ENCODE measurements at regions not wholly inside any gene's neighbourhood (a gene's known extent, or its start where the extent isn't known, plus 50 kb on each side); places are given as distances from the start of the nearest gene placed in this dataset.
"Not testable (repeated sequence)": the region's sequence is repeated elsewhere in the genome, so short reads cannot be mapped to it uniquely, and the experiment has no call there.

DNA sequence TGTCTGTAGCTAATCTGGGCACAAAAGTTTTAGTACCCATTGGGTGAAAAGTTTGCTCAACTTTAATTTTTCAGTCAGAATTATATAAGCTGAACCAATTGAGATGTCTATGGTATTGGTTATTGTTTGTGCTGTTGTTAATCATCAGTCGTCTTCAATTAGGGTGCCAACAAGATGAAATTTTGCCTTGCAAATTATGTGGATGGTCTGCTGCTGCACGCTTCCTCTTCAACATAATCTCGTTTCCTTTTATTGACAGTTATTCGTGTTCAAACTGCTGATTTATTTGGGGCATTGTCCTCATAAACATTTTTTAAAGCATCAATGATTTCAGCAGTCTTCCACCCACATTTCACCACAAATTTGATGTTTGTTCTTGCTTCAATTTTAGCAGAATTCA lies 194.0 kb downstream of the HTR1A start:
- intact Hi-C loops (cut with micrococcal nuclease): no loop called here
- H3K4me1 Mint-ChIP-seq (ENCODE audit: insufficient read depth, unreplicated experiment): no peaks in the 10 kb centered on the region

DNA sequence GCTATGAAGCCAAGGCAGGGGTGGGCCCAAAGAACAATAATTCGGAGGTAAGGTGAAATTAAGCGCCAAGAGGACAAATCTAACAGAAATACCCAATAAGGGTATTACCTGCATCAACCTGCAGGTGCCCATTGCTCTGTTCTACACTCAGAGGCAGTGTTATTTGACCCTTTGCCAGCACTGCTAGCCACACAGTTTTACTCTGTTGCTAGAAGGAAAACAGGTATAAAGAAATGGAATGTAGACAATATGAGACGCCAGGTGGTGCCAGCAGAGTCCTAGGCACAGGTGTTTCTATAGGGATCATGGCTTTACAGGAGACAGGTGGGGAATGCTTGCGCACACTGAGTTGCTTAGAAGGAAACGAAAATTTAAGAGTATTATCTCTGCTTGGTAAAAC lies 201.3 kb downstream of the HTR1A start:
- intact Hi-C loops (cut with micrococcal nuclease): no loop called here
- CTCF ChIA-PET: no interaction called here
- Mint-ChIP-seq H3K4me1 (ENCODE audit: insufficient read depth, unreplicated experiment) (no peaks in the 10 kb centered on the region), H3K27me3 (ENCODE audit: insufficient read depth, unreplicated experiment) (no peaks in the 10 kb centered on the region), H3K36me3 (ENCODE audit: insufficient read depth, unreplicated experiment) (no peaks in the 10 kb centered on the region), H3K4me3 (ENCODE audit: unreplicated experiment) (no peak overlapping the region), H3K27ac (ENCODE audit: low read depth, unreplicated experiment) (no peak overlapping the region), H3K9me3 (ENCODE audit: unreplicated experiment) (no peaks in the 10 kb centered on the region)
- no TSS peak for BruUV-seq (replicated peaks)
- no peak for DNase-seq (ENCODE audit: unreplicated experiment)
- POLR2A ChIA-PET: no interaction called here
- TF ChIP-seq, protein P1, sequence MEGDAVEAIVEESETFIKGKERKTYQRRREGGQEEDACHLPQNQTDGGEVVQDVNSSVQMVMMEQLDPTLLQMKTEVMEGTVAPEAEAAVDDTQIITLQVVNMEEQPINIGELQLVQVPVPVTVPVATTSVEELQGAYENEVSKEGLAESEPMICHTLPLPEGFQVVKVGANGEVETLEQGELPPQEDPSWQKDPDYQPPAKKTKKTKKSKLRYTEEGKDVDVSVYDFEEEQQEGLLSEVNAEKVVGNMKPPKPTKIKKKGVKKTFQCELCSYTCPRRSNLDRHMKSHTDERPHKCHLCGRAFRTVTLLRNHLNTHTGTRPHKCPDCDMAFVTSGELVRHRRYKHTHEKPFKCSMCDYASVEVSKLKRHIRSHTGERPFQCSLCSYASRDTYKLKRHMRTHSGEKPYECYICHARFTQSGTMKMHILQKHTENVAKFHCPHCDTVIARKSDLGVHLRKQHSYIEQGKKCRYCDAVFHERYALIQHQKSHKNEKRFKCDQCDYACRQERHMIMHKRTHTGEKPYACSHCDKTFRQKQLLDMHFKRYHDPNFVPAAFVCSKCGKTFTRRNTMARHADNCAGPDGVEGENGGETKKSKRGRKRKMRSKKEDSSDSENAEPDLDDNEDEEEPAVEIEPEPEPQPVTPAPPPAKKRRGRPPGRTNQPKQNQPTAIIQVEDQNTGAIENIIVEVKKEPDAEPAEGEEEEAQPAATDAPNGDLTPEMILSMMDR (IDR thresholded peaks at IDR 0.05; ENCODE audit: unreplicated experiment): no peak

More for the DNA sequence above, 194.0 kb downstream of the HTR1A start:
- Mint-ChIP-seq H3K27ac (ENCODE audit: low read depth, unreplicated experiment) (peak overlapping the region; percentile 32), H3K4me3 (ENCODE audit: unreplicated experiment) (no peak overlapping the region), H3K9me3 (ENCODE audit: unreplicated experiment) (no peaks in the 10 kb centered on the region), H3K36me3 (ENCODE audit: insufficient read depth, unreplicated experiment) (no peaks in the 10 kb centered on the region), H3K27me3 (ENCODE audit: insufficient read depth, unreplicated experiment) (no peaks in the 10 kb centered on the region)
- BruUV-seq (replicated peaks): no TSS peak
- TF ChIP-seq, protein P1 (IDR thresholded peaks at IDR 0.05; ENCODE audit: unreplicated experiment): no peak
- no peak for DNase-seq (ENCODE audit: unreplicated experiment)
- CTCF ChIA-PET: interaction anchor here (0.6 to 0.8 kb wide), 2 partner anchors 340 to 548 kb away, joined by 3 to 6 read pairs; no protein-coding TSS in a partner anchor
- POLR2A ChIA-PET: no interaction called here

GRCh38 chr5:63743096-63743798 lies 219.0 kb downstream of the HTR1A start:
- ChIA-PET CTCF (no interaction called here), POLR2A (no interaction called here)
- intact Hi-C loops (cut with micrococcal nuclease): no loop called here
- H3K4me3 Mint-ChIP-seq (ENCODE audit: unreplicated experiment): no peak overlapping the region
- DNase-seq (ENCODE audit: unreplicated experiment): no peak
- TF ChIP-seq, protein P1 (IDR thresholded peaks at IDR 0.05; ENCODE audit: unreplicated experiment): no peak
- no peaks in the 10 kb centered on the region for H3K4me1 Mint-ChIP-seq (ENCODE audit: insufficient read depth, unreplicated experiment)
- peaks cover 18% of the 10 kb centered on the region for H3K9me3 Mint-ChIP-seq (ENCODE audit: unreplicated experiment)
- no peak overlapping the region for H3K27ac Mint-ChIP-seq (ENCODE audit: low read depth, unreplicated experiment)
- no TSS peak for BruUV-seq (replicated peaks)
- H3K27me3 Mint-ChIP-seq (ENCODE audit: insufficient read depth, unreplicated experiment): no peaks in the 10 kb centered on the region
- no peaks in the 10 kb centered on the region for H3K36me3 Mint-ChIP-seq (ENCODE audit: insufficient read depth, unreplicated experiment)

- POLR2A ChIA-PET; H3K36me3 Mint-ChIP-seq (ENCODE audit: insufficient read depth, unreplicated experiment); BruUV-seq (replicated peaks); intact Hi-C loops (cut with micrococcal nuclease); CTCF ChIA-PET; H3K9me3 Mint-ChIP-seq (ENCODE audit: unreplicated experiment); DNase-seq (ENCODE audit: unreplicated experiment); H3K4me3 Mint-ChIP-seq (ENCODE audit: unreplicated experiment); H3K27me3 Mint-ChIP-seq (ENCODE audit: insufficient read depth, unreplicated experiment); H3K27ac Mint-ChIP-seq (ENCODE audit: low read depth, unreplicated experiment); H3K4me1 Mint-ChIP-seq (ENCODE audit: insufficient read depth, unreplicated experiment): not testable (repeated sequence)
Observed at GRCh38 chr5:63732880-63733279, 229.4 kb downstream of the HTR1A start.

- Mint-ChIP-seq H3K36me3 (ENCODE audit: insufficient read depth, unreplicated experiment) (no peaks in the 10 kb centered on the region), H3K4me1 (ENCODE audit: insufficient read depth, unreplicated experiment) (no peaks in the 10 kb centered on the region), H3K9me3 (ENCODE audit: unreplicated experiment) (no peaks in the 10 kb centered on the region), H3K27me3 (ENCODE audit: insufficient read depth, unreplicated experiment) (no peaks in the 10 kb centered on the region), H3K4me3 (ENCODE audit: unreplicated experiment) (no peak overlapping the region), H3K27ac (ENCODE audit: low read depth, unreplicated experiment) (no peak overlapping the region)
- no peak for DNase-seq (ENCODE audit: unreplicated experiment)
- POLR2A ChIA-PET: no interaction called here
- BruUV-seq (replicated peaks): no TSS peak
- intact Hi-C loops (cut with micrococcal nuclease): no loop called here
- CTCF ChIA-PET: no interaction called here
- TF ChIP-seq, protein P1 (IDR thresholded peaks at IDR 0.05; ENCODE audit: unreplicated experiment): no peak
Observed at GRCh38 chr5:63727583-63727982, 234.7 kb downstream of the HTR1A start.

Data from MCF 10A (cell line).